Endothelial cell (in vitro differentiated cells): ENCODE measurements at regions not wholly inside any gene's neighbourhood (a gene's known extent, or its start where the extent isn't known, plus 50 kb on each side); places are given as distances from the start of the nearest gene placed in this dataset.

ENCODE experiments used
- DNase-seq: peaks from one replicate; pipeline ENCODE4 v3.0.0; 2021; ENCODE audit warnings: low spot score
- H3K27ac Mint-ChIP-seq: one replicate; pipeline ENCODE4 v1.8.0; 2021; ENCODE audit warnings: mixed read lengths, inconsistent platforms; ENCODE audit not compliant: unreplicated experiment
- H3K27me3 Mint-ChIP-seq: one replicate; pipeline ENCODE4 v1.8.0; 2021; ENCODE audit warnings: mild to moderate bottlenecking, moderate library complexity, mixed read lengths, inconsistent platforms; ENCODE audit not compliant: unreplicated experiment
- H3K36me3 Mint-ChIP-seq: one replicate; pipeline ENCODE4 v1.8.0; 2021; ENCODE audit warnings: mild to moderate bottlenecking, low read depth, mixed read lengths, inconsistent platforms; ENCODE audit not compliant: unreplicated experiment
- H3K4me1 Mint-ChIP-seq: one replicate; pipeline ENCODE4 v1.8.0; 2021; ENCODE audit warnings: mild to moderate bottlenecking, mixed read lengths, inconsistent platforms; ENCODE audit not compliant: unreplicated experiment
- H3K4me3 Mint-ChIP-seq: one replicate; pipeline ENCODE4 v1.8.0; 2021; ENCODE audit warnings: mild to moderate bottlenecking, mixed read lengths, inconsistent platforms; ENCODE audit not compliant: unreplicated experiment
- H3K9me3 Mint-ChIP-seq: one replicate; pipeline ENCODE4 v1.8.0; 2021; ENCODE audit warnings: mixed read lengths, inconsistent platforms; ENCODE audit not compliant: unreplicated experiment
- TF ChIP-seq, protein P1 (sequence below): fragments of 200-600 bp; sonication (generic); IDR thresholded peaks from one replicate; pipeline ENCODE4 v1.5.0; 2021; ENCODE audit warnings: antibody characterized with exemption; ENCODE audit not compliant: unreplicated experiment

DNA sequence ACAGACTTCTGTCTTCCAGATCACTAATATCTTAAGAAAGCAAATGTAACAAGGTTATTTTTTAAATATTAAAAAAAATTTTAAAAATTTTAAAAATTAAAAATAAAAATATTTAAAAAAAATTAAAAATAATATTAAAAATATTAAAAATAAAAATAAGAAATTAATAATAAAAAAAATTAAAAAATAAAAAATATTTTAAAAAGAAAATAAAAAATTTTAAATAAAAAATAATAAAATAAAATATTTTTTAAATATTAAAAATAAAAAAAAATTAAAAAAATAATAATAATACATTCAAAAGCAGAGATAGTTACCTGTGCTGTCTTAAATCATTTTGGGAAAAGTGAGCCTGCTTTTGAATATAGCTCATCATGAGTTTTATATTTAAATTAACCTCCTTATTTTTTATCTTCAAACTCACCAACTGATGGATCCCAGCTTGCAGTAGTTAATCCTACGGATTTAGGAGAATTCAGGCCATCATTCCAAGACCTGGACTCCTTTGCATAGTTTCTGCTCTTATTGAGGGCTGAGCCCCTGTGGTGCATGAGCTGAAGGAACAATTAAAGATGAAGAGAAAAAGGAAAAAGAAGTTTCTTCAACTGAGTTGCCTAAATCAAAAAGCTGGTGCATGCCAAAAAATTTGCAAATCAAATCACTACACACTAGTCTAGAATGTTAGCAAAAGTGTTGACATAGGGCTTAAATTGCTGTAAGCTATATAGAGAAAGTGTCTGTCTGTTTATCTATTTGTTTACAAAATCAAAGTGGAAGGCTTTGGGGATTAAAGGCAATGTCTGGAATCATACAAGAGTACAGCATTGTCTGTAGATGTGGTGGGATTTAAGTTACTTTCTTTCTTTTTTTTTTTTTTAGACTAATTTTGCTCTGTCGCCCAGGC lies 50.5 kb upstream of the ZNF438 start:
- H3K4me3 Mint-ChIP-seq: no peak overlapping the region
- TF ChIP-seq, protein P1, sequence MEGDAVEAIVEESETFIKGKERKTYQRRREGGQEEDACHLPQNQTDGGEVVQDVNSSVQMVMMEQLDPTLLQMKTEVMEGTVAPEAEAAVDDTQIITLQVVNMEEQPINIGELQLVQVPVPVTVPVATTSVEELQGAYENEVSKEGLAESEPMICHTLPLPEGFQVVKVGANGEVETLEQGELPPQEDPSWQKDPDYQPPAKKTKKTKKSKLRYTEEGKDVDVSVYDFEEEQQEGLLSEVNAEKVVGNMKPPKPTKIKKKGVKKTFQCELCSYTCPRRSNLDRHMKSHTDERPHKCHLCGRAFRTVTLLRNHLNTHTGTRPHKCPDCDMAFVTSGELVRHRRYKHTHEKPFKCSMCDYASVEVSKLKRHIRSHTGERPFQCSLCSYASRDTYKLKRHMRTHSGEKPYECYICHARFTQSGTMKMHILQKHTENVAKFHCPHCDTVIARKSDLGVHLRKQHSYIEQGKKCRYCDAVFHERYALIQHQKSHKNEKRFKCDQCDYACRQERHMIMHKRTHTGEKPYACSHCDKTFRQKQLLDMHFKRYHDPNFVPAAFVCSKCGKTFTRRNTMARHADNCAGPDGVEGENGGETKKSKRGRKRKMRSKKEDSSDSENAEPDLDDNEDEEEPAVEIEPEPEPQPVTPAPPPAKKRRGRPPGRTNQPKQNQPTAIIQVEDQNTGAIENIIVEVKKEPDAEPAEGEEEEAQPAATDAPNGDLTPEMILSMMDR: no peak
- H3K27ac Mint-ChIP-seq: no peak overlapping the region
- no peak for DNase-seq
- peaks cover 1% of the 10 kb centered on the region for H3K27me3 Mint-ChIP-seq
- H3K4me1 Mint-ChIP-seq: peaks cover 4% of the 10 kb centered on the region
- no peaks in the 10 kb centered on the region for H3K9me3 Mint-ChIP-seq
- H3K36me3 Mint-ChIP-seq: no peaks in the 10 kb centered on the region

DNA sequence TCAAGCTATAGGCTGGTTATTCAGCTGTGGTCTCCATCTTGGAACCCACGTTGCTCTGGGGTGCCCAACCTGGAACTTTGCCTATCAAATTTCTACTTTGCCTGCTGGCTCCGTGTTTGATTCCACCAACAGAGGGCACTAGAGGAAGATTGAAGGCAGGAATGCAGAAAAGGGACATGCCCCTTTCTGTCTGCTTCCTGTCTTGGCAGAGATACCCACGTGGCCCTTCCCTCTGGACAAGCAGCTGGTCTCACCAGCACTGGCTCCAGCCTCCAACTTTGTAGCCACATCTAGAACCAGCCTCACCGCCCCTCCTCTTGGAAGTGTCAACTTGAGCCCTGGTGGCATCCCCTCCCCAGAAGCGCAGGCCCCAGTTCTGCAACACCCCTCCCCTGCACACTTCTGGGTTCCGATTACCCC lies 52.1 kb upstream of the ZNF438 start:
- Mint-ChIP-seq H3K27me3 (peaks cover 1% of the 10 kb centered on the region), H3K4me3 (no peak overlapping the region), H3K36me3 (no peaks in the 10 kb centered on the region), H3K27ac (no peak overlapping the region), H3K9me3 (no peaks in the 10 kb centered on the region), H3K4me1 (no peaks in the 10 kb centered on the region)
- TF ChIP-seq, protein P1: peak; percentile 56
- peak; percentile 44 for DNase-seq

DNA sequence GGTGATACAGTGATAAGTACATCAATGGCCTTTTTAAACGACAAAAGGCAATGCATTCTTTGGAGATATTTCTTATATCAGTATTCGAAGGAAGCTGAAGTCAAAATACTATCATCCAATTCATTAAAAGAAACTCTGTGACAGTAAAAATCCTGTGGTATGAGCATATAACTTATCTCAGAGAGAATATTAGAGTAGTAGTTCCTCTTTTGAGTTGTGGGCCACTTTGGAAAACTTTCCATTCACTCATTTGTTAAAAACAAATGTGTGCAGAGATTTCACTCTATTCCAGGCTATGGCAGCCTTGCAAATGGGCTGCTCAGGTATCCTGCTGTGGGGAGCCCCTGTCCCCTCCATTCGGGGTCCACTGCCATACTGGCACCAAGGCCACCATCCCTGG lies 55.3 kb upstream of the ZNF438 start:
- Mint-ChIP-seq H3K4me3 (no peak overlapping the region), H3K27me3 (peaks cover 1% of the 10 kb centered on the region), H3K9me3 (no peaks in the 10 kb centered on the region), H3K36me3 (no peaks in the 10 kb centered on the region), H3K4me1 (no peaks in the 10 kb centered on the region), H3K27ac (no peak overlapping the region)
- no peak for DNase-seq
- TF ChIP-seq, protein P1: no peak

DNA sequence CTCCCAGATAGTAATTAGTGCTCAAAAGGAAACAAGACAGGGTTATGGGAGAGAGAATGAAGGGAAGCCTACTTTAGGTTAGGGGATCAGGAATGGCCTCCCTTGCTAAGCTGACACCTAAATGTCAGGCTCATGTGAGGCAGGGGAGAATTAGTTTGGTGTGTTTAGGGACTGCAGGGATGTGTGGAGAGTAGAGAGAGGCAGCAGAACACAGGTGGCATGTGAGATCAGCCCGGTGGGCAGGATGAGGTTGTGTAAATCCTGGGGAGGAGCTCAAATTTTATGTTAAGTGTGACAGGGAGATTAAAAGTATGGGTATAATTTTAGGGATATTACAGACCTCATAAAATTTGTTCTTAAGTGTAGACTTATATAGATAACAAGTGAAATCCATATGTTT lies 56.2 kb upstream of the ZNF438 start:
- TF ChIP-seq, protein P1: no peak
- DNase-seq: no peak
- Mint-ChIP-seq H3K4me1 (no peaks in the 10 kb centered on the region), H3K27ac (no peak overlapping the region), H3K27me3 (peaks cover 1% of the 10 kb centered on the region), H3K9me3 (no peaks in the 10 kb centered on the region), H3K36me3 (no peaks in the 10 kb centered on the region), H3K4me3 (no peak overlapping the region)

DNA sequence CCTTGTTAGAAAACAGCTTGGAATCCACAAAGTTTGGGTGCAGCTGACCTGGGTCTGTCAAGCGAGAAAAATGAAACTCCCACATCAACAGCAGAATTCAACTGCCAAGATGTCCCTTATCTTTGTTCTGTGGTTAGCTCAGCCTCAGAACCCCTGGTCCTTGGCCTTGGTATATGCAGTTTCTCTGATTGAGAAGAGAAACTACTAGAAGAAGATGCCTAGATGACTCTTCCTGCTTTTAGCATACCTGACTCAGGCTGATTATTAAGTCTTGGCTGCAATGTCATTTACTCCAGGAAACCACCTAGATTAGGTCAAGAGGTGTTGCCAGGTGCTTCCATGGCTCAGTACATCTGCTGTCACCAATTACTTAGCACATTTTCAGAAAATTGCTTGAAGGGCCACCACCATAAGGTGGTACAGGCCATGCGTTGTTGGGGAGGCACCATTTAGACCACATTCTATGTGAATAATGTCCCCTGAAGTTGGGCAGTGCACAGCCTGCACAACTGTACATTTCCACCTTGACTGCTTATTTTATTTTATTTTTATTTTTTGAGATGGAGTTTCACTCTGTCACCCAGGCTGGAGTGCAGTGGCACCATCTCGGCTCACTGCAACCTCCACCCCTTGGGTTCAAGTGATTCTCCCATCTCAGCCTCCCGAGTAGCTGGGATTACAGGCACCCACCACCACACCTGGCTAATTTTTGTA lies 59.4 kb upstream of the ZNF438 start:
- H3K27ac Mint-ChIP-seq: no peak overlapping the region
- no peak overlapping the region for H3K4me3 Mint-ChIP-seq
- H3K36me3 Mint-ChIP-seq: no peaks in the 10 kb centered on the region

More for the DNA sequence above, 59.4 kb upstream of the ZNF438 start:
- DNase-seq: no peak
- no peaks in the 10 kb centered on the region for H3K4me1 Mint-ChIP-seq
- no peaks in the 10 kb centered on the region for H3K27me3 Mint-ChIP-seq
- TF ChIP-seq, protein P1: no peak
- no peaks in the 10 kb centered on the region for H3K9me3 Mint-ChIP-seq
